ENCODE measurements at regions not wholly inside any gene's neighbourhood (a gene's known extent, or its start where the extent isn't known, plus 50 kb on each side); places are given as distances from the start of the nearest gene placed in this dataset.
"Not testable (repeated sequence)": the region's sequence is repeated elsewhere in the genome, so short reads cannot be mapped to it uniquely, and the experiment has no call there.

DNA sequence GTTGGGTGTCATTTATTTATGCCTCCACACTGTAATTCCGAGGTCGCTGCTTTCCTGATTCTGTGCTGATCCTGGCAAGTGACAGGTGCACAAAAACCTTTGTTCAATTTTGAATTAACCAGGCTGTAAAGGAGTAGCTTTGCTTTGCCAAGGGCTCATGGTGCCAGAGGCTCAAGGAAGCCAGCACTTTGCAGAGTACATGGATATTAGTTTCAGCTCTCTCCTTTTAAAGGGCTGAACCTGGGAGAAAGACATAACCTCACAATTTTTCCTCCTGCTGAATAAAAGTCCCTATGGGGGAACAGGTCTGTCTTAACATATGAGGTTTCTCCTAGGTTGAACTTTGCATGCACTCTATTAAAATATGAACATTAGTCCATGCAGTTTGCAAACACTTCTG, 227.6 kb upstream of the WSB1 start:
- DNase-seq: no peak

DNA sequence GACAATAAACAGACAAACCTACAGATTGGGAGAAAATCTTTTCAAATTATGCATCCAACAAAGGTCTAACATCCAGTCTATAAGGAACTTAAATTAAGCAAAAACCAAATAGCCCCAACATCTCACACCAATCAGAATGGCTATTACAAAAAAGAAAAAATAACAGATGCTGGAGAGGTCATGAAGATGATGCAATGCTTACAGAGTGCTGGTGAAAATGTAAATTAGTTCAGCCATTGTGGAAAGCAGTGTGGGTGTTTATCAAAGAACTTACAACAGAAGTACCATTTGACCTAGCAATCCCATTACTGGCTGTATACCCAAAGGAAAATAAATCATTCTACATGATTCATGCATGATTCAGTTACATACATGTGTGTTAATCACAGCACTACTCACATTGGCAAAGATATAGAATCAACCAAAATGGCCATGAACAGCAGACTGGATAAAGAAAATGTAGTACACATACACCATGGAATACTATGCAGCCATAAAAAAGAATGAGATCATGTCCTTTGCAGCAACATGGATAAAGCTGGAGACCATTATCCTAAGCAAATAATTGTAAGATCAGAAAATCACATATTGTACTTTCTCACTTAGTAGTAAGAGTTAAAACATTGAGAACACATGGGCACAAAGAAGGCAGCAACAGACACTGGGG, 223.9 kb upstream of the WSB1 start:
- no peak for DNase-seq

DNA sequence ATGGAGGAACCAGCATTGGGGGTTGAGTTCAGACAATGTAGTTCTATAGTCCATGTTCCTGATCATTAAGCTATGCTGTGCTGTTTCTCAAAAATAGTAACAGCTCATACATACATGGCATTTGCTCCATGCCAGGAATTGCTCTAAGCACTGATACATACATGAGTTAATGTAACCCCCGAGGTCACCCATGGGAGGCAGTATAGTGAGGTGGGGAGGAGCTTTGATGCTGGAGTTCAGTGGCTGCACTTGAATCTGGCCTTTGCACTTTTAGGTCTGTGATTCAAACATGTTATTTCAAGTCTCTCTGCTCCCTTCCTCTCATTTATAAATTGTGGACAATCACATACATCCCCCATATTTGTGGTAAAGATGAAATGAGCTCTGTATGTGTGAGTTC, 223.1 kb upstream of the WSB1 start:
- DNase-seq: no peak

DNA sequence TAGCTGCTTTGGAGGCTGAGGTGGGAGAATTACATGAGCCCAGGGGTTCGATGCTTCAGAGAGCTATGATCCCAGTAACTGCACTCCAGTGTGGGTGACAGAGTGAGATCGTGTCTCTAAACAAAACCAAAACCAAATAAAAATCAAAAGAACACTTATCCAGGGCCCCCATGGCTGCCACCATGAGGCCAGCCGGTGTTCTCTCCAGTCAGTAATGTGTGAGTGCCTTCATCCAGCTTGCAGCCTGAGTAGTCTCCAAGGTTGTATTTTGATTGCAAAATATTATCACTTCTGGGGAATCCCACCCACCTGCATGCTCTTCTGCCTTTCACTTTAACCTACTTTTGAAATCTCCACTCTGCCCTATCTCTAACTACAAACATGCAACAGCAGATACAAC, 221.0 kb upstream of the WSB1 start:
- no peak for DNase-seq

DNA sequence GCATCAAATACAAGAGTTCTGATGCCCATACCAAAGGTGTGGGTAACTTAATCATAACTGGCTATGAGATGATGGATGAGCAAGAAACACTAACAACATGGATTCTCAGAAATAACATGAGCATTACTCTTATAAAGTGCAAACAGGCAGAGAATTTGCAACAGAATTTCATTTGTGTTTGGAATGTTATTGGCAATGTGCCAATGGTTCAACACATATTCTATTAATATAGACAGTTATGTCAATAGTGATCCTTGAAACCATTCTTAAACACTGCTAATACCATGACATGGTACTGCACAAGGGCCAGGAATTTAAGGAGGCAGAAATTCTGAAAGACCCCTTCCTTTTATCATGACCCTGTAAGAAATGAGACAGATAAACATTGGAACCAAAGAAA, 217.1 kb upstream of the WSB1 start:
- DNase-seq: no peak

DNA sequence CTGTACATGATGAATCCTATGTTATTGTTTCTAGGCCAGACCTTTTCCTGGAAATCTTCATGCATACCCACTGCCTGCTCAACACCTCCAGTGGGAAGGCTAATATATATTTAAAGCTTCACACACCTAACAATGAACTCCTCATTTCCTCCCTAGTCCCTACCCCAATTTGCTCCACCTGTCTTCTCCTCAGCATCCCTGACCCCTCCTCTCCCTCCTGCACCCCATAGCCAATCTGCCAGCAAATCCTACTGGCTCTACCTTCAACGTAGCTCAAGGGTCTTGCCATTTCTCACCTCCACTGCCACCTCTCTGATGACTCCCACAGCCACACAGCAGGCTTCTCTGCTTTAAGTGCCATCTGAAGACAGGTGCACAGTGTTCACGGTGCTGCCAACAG, 215.6 kb upstream of the WSB1 start:
- DNase-seq: no peak

DNA sequence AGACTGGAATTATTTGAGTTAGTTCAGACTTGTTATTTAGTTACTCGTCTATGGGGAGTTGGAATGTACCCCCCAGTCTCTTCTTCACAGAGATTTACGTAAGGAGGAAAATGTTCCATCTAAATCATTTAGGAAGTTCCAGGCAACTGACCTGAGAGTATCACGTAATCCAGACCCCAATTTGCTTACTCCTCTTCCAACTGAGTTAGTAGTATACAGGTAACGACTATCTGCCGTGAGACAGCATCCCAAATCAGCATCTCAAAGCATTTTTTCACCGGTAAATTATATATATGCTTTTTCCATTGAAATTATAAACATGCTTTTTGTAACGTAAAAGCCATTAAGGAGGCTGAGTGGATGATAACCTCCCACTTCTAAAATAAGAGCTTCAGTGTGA, 214.3 kb upstream of the WSB1 start:
- DNase-seq: no peak

DNA sequence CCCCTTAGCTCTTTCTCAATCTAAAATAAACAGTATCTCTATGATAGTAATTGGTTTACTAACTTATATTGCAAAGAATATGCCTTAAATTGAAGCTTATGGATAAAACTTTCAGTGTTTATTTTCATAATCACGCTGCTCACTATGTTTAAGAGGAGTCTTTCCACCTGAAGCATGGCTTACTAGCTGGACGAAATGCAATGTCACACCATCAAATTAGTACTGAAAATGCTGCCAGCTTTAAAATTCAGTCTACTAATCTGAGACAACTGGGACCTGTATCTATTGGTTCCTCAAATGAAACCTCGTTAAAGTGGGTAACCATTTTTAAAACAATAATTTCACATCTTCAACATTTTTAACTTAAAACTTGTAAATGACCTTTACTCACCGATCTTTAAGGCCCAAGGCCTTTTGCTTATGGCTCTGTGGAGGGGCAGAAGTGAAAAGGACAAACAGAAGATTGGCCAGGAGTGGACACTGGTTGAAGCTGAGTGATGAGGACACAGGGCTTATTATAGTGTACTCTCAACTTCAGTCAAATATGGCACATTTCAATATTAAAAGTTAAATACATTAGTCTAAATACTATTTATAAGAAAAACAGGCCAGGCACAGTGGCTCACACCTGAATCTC, 212.8 kb upstream of the WSB1 start:
- DNase-seq: no peak

DNA sequence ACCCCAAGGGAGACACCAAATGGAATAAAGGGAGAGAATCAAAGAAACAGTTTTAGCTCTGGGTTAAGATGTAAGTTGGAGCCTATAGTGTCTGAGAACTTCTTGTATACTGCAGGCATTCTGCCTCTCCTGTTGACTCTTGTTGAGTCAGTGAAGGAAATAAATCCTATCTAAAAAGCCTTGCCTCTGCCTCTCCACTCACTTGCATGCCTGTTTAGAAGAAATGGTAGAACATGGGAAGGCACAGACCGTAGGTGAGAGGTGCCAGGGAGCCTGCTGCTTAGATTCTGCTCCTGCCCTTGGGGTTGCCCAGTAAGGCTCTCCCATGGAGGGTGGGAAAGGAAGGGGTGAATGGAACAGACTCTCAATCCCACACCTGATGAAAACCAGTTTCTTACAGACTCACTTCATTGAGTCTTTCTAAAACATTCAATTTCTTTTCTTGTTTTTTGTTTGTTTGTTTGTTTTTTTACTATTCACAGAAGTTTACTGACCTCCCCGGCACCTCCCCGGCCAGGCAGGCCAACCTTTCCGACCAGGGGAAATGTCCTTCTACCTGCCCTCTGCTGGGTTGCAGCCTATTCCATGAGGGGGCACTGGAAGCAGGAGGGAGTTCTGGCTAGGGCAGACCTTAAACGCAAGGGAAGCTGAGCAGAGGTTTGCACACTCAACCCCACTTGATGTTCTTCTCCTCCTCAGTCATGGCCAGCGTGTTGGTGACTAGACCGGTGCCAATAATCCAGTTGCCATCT, 211.7 kb upstream of the WSB1 start:
- DNase-seq: no peak

DNA sequence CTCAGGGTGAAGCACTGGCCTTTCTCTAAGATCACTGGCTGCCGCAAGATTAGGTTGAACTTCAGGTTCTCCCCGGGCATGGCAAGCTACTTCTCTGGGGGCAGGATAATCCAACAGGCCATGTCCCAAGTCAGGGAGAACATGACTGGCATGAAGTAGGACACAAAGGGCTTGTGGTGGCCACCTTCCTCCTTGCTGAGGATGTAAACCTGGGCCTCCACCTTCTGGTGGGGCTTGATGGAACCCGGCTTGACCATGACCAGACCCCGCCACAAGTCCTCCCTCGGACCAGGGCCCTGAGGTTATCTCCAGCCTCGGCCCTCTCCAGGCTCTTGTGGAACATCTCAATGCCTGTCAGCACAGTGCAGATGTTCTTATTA, 211.1 kb upstream of the WSB1 start:
- DNase-seq: no peak

DNA sequence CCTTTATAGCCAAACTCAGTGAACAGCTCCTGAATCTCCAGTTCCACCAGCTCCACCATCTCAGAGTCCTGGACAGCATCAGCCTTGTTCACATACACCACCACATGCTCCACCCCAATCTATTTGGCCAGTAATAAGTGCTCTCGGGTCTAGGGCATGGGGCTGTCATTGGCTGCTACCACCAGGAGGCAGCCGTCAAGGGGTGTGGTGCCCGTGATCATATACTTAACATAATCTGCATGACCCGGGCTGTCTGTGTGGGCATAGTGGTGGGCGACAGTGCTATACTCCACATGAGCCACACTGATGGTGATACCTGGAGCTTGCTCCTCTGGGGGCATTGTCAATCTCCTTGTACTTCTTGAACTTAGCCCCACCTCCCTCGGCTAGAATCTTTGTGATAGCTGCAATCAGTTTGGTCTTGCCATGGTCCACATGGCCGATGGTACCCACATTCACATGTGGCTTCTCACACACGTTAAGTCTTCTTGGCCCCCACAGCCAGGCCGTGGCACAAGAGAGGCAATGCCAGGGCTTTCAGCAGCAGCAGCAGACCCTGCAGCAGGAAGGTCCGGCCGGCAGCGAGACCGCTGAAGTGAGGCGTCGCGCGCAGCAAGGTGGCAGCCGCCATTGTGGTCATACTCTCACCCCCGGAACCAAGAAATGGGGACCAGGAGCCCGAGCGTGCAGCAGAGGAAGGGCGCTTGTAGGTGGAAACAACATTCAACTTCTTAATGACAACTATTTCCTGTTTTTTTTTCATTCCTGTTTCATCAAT, 210.3 kb upstream of the WSB1 start:
- no peak for DNase-seq

DNA sequence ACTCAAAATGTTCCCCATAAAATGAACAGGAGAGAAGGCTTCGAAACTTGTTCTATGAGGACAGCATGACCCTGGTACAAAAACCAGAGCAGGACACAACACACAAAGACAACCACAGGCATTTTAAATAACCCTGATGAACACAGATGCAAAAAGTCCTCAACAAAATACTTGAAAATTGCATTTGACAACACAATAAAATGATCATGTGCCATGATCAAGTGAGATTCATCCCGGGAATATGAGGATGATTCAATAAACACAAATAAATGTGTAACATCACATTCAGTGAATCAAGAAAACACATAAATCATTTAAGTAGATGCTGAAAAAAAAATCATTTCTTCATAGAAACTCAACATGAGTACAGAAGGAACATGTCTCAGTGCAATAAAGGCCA, 208.4 kb upstream of the WSB1 start:
- DNase-seq: no peak

DNA sequence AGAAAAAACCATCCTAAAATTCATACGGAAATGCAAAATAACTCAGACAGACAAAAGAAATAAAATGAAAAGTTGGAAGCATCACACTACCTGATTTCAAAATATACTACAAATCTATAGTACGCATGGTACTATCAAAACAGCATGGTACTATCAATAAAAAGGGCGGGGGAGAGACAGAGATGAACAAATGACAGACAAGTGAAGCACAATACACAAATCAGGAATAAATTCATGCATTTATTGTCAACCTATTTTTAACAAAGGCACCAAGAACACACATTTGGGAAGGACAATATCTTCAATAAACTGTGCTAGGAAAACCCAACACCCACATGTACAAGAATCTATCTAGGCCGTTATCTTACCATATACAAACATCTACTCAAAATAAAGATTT, 207.4 kb upstream of the WSB1 start:
- DNase-seq: no peak

DNA sequence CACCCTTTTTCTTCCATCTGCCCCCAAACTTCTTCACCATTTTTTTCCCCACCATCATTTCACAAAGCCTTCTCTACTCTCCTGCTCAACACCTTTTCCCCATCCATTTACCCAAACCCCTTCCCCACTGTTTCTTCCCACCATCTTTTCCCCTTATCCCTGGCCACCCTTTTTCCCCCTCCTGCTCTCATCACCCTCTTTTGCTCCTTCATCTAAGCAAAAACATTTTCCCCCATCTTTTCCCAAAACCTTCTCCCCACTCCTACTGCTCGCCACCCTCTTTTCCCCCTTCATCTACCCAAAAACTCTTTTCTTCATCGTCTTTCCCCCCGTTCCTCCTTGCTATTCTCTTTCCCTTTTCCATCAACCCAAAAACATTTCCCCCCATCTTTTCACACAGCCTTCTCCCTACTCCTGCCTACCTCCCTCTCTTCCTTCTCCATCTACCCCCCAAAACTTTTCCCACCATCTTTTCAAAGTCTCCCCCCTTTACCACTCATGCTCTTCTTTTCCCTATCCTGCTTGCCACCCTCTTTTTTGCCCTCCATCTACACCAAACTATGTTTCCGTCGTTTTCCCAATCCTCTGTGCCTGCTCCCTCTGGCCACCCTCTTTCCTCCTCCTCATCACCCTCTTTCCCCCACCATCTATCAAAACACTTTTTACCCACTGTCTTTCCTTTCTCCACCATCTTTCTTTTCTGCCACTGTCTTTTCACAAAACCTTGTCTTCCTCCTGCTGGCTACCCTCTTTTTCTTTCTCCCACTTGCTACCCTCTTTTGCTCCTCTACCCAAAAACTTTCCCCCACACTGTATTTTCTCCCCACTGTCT, 205.8 kb upstream of the WSB1 start:
- no peak for DNase-seq

DNA sequence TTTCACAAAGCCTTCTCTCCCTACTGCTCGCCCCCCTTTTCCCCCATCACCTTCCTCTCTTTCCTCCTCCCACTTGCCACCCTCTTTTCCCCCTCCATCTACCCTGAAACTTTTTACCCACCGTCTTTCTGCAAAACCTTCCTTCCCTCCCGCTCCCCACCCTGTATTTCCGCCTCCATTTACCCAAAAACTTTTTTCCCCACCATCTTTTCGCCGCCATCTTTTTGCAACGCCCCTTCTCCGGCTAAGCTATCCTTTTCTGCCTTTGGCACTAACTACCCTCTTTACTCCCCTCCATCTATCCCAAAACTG, 205.2 kb upstream of the WSB1 start:
- DNase-seq: no peak

DNA sequence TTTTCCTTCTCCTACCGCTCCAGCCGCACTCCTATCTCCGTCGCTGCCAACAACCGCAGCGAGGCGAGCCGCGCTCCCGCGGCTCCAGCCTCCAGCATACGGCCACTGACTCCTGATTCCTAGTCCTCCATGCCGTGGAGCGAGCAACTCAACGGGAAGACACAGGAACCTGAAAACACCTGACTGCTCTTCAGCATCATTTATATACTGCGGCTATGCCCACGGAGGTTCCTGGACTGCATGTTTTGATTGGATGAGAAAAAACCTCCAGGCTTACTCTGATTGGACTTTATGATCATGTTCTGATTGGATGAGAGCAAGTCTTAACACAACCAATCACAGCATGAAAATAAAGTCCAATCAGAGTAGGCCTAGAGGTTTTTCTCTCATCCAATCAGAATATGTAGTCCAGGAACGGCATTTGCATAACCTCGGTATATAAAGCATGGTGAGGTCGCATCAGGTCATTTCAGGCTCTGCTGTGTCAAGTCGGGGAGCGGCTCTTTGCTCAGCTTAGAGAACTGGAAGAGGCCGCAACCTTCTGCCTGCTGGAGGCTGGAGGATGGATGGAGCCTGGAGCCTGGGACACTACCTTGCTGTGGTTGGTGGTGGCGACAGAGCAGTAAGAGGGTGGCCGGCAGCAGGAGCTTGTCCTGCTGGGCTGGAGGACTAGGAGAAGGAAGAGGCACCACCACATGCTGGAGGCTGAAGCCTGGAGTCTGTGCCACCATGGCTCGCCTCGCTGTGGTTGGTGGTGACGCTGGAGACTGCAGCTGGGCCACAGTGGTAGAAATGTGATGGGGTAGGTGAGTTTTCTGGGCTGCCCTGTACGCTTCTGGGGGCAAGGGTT, 204.6 kb upstream of the WSB1 start:
- not testable (repeated sequence) for DNase-seq

DNA sequence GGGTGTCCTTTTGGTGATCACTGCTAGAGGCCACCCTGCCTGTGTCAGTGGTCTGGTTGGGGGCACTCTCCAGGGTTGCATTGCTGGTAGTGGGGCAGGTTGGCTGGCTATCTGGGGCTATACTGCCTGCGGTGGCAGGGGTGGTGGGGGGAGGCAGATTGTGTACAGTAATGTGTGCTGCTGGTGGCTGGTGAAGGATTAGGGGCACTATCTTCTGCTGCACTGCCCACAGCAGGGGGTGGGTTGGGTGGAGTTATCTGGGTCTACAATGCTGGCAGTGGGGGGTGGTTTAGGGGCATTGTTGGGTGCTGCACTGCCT, 204.0 kb upstream of the WSB1 start:
- no peak for DNase-seq

DNA sequence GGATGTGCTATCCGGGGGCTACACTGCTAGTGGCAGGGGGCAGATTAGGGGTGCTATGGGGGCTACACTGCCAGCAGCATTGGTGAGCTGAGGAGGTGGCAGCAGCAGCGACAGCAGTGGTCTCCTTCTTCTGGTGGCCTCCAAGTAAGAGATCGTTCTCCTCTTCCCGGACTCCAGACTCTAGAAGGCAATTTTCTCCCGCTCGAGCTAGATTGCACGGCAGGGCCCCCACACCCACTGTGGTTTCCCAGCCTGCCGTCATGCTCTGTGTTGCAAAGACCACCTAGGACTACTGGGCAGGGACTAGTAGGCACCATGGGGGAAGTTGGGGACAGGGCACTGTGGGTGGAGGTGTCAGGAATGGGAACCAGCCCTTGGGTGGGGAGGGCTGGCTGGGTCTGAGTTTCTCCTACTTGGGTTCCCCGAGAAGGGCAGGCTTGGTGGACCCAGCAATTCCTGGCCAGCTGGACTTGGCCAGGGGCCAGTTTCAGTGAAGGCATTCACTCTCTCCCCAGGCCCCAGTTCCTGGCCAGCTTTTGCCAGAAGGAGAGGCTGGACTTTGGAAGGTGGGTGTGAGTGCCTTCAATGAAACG, 203.4 kb upstream of the WSB1 start:
- not testable (repeated sequence) for DNase-seq

DNA sequence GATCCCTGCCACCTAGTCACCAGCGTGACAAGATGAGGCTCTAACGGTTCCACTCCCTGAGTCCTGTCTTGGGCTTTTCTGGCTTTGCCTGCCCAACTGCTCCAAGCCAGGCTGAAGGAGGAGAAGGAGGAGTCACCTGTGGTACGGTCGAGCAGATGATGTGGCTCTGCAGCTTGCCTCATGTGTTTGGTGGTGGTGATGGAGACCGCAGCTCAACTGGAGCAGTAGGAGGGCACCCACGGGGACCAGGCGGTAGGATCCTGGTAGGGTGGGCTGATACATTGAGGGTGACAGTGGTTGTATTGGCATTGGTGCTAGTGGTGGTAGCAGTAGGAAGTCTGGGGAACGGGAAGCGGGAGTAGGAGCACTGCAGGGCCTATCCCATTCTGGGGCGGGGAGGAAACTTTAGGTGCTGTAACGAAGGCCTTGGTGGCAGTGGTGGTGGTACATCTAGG, 202.8 kb upstream of the WSB1 start:
- no peak for DNase-seq

DNA sequence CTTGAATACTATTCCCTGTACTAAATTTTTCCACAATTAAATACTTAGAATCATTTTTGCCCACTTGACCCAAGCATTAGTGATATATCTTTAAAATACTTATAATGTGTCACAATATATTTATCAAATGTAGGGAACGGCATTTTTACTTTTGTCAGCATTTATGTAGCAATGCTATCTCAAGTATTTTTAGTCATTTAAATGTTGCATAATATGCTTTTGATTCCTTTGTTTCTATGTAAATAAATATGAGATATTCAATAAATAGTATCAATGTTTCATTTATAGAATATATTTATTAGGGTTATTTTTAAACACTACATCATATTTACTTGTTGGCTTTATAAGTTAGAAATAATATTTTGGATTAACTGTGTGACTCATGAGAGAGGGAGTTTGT, 199.7 kb upstream of the WSB1 start:
- not testable (repeated sequence) for DNase-seq

DNA sequence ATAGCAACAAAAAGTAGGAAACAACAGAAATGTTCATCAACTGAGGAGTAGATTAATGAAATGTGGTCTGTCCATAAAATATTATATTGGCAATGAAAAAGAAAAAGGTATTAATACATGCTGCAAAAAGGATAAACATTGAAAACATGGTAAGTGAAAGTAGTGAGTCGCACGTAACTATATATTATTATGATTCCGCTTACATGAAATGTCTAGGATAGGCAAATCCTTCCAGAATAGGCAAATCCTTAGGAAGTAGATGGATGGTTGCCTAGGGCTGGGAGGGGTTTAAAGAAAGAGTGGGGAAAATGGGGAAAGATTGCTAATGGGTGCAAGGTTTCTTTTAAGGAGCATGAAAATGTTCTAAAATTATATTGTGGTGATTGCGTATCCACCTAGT, 198.1 kb upstream of the WSB1 start:
- DNase-seq: not testable (repeated sequence)
